Fibroblast of lung (primary cell): ENCODE measurements at regions not wholly inside any gene's neighbourhood (a gene's known extent, or its start where the extent isn't known, plus 50 kb on each side); places are given as distances from the start of the nearest gene placed in this dataset.

Experiments
- CTCF ChIP-seq, 2 donors: IDR thresholded peaks in 1 of 2; conservative IDR thresholded peaks in 1 of 2; 1 replicate in 1 of 2; 2 replicates in 1 of 2; pipeline ENCODE4 v1.5.1; 2011 to 2012; ENCODE audit warnings: low read length in 2 of 2, control low read depth in 1 of 2, inconsistent platforms in 1 of 2, low read depth in 1 of 2, mild to moderate bottlenecking in 1 of 2
- EZH2 ChIP-seq: IDR thresholded peaks from 2 replicates; pipeline ENCODE4 v1.5.1; 2012; ENCODE audit warnings: low read length, control low read depth, mild to moderate bottlenecking; ENCODE audit errors: missing control alignments

- TF ChIP-seq CTCF (conservative IDR thresholded peaks at IDR 0.05 in 1 of 2, IDR thresholded peaks at IDR 0.05 in 1 of 2; ENCODE audit: low read depth in 1 of 2, low read length in 2 of 2) (no peak), EZH2 (no peak)
Observed at GRCh38 chr3:178217479-178217878, 318.8 kb upstream of the KCNMB2 start.
